AG09309 (cell line): ENCODE measurements at regions not wholly inside any gene's neighbourhood (a gene's known extent, or its start where the extent isn't known, plus 50 kb on each side); places are given as distances from the start of the nearest gene placed in this dataset.

Source experiments
- DNase-seq: peaks from one replicate; pipeline ENCODE4 v3.0.0-alpha.2; 2010; ENCODE audit warnings: low read depth
- H3K4me3 ChIP-seq: 2 replicates; pipeline ENCODE4 v1.5.1; 2011; ENCODE audit warnings: mild to moderate bottlenecking, low read depth, low read length, moderate library complexity; ENCODE audit not compliant: control insufficient read depth
- TF ChIP-seq, protein P1 (sequence below): IDR thresholded peaks from 2 replicates; pipeline ENCODE4 v1.5.1; 2011; ENCODE audit warnings: mild to moderate bottlenecking, low read depth, low read length, inconsistent platforms; ENCODE audit not compliant: insufficient read depth, control insufficient read depth; ENCODE audit errors: missing control alignments

DNA sequence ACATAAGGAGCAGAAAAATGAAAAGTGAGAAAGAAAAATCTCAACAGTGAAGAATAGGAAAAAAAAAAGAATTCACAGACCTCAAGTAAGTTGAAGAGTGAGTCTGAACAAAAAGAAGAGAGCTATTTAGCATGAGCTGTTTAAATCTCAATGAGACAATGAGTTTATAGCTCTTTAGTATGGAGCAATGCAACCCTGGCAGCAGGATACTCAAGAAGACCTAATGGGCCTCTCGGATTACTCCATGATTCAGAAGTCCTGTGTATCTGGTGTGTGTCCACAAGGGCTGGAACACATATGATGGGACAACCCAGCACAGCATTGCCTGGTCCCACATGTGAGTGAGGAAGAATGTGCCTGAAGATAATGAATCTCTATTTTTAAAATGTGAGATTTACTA, 563.1 kb upstream of the INTU start:
- no peak overlapping the region for H3K4me3 ChIP-seq
- DNase-seq = no peak

DNA sequence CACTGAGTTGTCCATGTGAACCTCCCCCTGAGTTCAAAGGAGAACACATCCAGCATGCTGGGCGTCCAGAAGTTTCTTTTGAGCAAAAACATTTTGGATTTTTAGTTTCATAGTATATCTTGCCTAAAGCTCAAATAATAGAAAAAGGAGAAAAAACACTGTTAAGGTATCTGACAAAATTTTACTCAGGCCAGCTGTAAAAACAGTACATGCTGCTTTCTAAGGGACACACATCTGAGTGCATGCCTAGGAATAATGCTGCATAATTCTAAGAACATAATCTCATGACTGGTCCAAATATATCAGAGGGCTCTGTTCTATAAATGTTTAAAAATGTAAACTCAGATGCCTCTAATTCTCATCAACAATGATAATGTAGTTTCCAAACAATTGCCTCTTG, 561.3 kb upstream of the INTU start:
- DNase-seq = no peak
- no peak overlapping the region for H3K4me3 ChIP-seq
- TF ChIP-seq, protein P1, sequence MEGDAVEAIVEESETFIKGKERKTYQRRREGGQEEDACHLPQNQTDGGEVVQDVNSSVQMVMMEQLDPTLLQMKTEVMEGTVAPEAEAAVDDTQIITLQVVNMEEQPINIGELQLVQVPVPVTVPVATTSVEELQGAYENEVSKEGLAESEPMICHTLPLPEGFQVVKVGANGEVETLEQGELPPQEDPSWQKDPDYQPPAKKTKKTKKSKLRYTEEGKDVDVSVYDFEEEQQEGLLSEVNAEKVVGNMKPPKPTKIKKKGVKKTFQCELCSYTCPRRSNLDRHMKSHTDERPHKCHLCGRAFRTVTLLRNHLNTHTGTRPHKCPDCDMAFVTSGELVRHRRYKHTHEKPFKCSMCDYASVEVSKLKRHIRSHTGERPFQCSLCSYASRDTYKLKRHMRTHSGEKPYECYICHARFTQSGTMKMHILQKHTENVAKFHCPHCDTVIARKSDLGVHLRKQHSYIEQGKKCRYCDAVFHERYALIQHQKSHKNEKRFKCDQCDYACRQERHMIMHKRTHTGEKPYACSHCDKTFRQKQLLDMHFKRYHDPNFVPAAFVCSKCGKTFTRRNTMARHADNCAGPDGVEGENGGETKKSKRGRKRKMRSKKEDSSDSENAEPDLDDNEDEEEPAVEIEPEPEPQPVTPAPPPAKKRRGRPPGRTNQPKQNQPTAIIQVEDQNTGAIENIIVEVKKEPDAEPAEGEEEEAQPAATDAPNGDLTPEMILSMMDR = no peak

More for the DNA sequence above, 563.1 kb upstream of the INTU start:
- TF ChIP-seq, protein P1 = no peak

DNA sequence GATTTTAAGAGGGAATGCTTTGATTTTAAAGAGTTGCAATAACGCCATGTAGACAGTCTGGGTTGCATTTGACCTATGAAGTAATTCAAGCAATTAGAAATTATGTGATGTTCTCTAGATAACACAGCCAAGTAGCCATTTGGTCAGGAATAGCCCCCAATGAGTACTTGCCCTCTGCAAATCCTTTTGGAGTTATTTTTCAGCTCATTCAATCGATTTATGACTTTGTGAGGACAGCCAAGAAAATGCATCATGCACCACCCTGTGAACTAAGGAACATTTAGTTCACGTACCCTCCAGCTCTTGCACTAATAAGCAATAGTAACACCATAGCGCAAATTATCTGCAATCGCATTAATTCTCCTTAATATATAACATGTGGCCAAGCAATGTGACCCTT, 552.6 kb upstream of the INTU start:
- TF ChIP-seq, protein P1 = no peak
- H3K4me3 ChIP-seq = no peak overlapping the region
- DNase-seq = no peak

DNA sequence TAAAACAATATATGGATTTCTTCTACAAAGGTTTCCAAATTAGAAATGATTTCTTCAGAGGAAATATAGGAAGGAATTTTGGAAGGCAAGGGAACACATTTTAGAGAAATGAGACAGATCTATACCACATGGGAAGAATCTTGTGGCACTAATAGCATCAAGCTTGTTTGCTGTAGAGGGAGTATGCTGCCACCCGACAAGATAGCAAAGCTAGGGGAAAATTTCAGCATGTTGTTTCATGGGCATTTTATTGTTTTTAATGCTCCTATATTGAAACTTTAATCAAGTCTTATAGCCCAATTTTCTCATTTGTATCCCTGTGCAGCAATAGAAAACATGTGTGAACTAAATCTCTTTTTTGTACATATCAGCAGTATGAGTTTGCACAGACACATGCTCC, 551.7 kb upstream of the INTU start:
- TF ChIP-seq, protein P1 = no peak
- no peak for DNase-seq
- no peak overlapping the region for H3K4me3 ChIP-seq

DNA sequence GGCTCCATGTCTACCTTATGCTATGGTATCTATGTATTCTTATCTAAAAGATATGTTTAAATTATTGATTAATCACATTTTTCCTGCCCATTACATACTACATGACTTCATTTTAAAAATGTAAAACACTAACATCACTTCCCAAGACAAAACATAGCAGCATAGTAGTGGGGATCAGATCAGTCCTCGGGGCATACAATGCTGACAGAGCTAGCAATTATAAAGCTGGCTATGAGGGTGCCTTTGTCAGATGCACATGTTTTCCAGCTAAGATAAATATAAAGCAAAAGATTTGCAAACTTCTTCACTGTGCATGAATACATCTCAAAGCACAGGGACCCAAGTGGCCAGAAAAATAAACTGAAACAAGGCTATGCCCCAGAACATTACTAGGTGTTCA, 549.8 kb upstream of the INTU start:
- H3K4me3 ChIP-seq = no peak overlapping the region
- TF ChIP-seq, protein P1 = no peak

DNA sequence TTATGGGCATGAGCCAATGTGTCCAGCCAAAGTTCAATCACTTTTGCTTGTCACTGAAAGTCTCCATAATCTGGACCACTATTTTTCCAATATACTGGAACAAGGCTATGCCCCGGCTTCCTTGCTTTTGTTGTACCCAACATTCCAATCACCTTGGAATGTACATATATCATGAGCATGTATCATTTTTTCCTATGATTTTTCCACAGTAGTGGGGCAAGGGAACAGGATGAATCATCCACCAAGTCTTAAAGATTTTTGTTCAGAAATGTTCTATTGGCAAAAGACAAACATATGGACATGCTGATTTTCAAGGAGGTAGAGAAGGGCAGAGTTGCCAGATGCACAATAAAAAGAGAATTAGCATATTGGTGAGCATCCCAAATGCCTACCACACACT, 548.1 kb upstream of the INTU start:
- TF ChIP-seq, protein P1 = no peak
- DNase-seq = no peak

More for the DNA sequence above, 549.8 kb upstream of the INTU start:
- DNase-seq = no peak

DNA sequence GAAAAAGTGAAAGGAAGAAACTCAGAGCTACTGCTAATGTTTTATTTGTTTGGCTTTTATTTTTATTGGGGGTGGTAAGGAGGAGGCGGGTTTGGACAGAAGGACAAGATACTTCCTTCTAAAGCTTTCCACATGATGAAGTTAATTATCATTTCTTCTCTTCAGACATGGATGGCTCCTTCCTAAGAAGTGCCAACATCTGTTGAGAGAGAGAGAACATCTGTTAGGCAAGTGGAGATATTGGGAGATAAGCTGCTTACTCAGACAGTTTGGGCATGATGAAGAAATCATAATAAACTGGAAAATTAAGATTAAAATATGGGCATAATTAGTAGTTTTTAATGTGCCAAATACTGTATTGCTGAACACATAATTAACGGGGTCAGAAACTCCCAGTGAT, 535.7 kb upstream of the INTU start:
- no peak overlapping the region for H3K4me3 ChIP-seq
- DNase-seq = no peak
- TF ChIP-seq, protein P1 = no peak

More for the DNA sequence above, 548.1 kb upstream of the INTU start:
- no peak overlapping the region for H3K4me3 ChIP-seq
